ENCODE measurements at regions not wholly inside any gene's neighbourhood (a gene's known extent, or its start where the extent isn't known, plus 50 kb on each side); places are given as distances from the start of the nearest gene placed in this dataset.

- no peak for TF ChIP-seq CTCF (IDR thresholded peaks at IDR 0.05)
- DNase-seq (no peak), ATAC-seq (no peak)
Measured at GRCh38 chr18:54690198-54690597, 99.2 kb downstream of the DYNAP start.

GRCh38 chr18:54692463-54692862 is 101.4 kb downstream of the DYNAP start:
- no peaks in the 10 kb centered on the region for H3K36me3 ChIP-seq
- ATAC-seq (no peak), DNase-seq (no peak)
- no peak for TF ChIP-seq CTCF (IDR thresholded peaks at IDR 0.05)
- H3K27ac ChIP-seq, result no peak overlapping the region
- no peaks in the 10 kb centered on the region for H3K27me3 ChIP-seq
- no peaks in the 10 kb centered on the region for H3K9me3 ChIP-seq
- intact Hi-C loops (cut with DNase I), result no loop called here
- H3K4me1 ChIP-seq, result no peaks in the 10 kb centered on the region
- no peak overlapping the region for H3K4me3 ChIP-seq

More at GRCh38 chr18:54690198-54690597, 99.2 kb downstream of the DYNAP start:
- Histone ChIP-seq H3K36me3 (no peaks in the 10 kb centered on the region), H3K9me3 (no peaks in the 10 kb centered on the region), H3K4me1 (no peaks in the 10 kb centered on the region), H3K27me3 (no peaks in the 10 kb centered on the region), H3K27ac (no peak overlapping the region), H3K4me3 (no peak overlapping the region)
- intact Hi-C loops (cut with DNase I), result no loop called here

GRCh38 chr18:54696616-54697293 is 105.7 kb downstream of the DYNAP start:
- ATAC-seq, result no peak
- DNase-seq, result no peak
- no peak for TF ChIP-seq CTCF (IDR thresholded peaks at IDR 0.05)

GRCh38 chr18:54700580-54700979 is 109.5 kb downstream of the DYNAP start:
- no peaks in the 10 kb centered on the region for H3K4me1 ChIP-seq
- H3K4me3 ChIP-seq, result no peak overlapping the region
- DNase-seq, result no peak
- H3K27me3 ChIP-seq, result no peaks in the 10 kb centered on the region
- intact Hi-C loops (cut with DNase I), result no loop called here
- no peaks in the 10 kb centered on the region for H3K36me3 ChIP-seq
- H3K9me3 ChIP-seq, result no peaks in the 10 kb centered on the region
- ATAC-seq, result no peak
- TF ChIP-seq CTCF (IDR thresholded peaks at IDR 0.05), result no peak
- no peak overlapping the region for H3K27ac ChIP-seq

More at GRCh38 chr18:54696616-54697293, 105.7 kb downstream of the DYNAP start:
- no peaks in the 10 kb centered on the region for H3K4me1 ChIP-seq
- H3K27me3 ChIP-seq, result no peaks in the 10 kb centered on the region
- H3K36me3 ChIP-seq, result no peaks in the 10 kb centered on the region
- intact Hi-C loops (cut with DNase I), result no loop called here
- H3K9me3 ChIP-seq, result no peaks in the 10 kb centered on the region
- H3K27ac ChIP-seq, result no peak overlapping the region
- H3K4me3 ChIP-seq, result no peak overlapping the region

- no peaks in the 10 kb centered on the region for H3K4me1 ChIP-seq
- ATAC-seq (no peak), DNase-seq (no peak)
- no peak overlapping the region for H3K4me3 ChIP-seq
- no peaks in the 10 kb centered on the region for H3K9me3 ChIP-seq
- no peak for TF ChIP-seq CTCF (IDR thresholded peaks at IDR 0.05)
- H3K27me3 ChIP-seq, result no peaks in the 10 kb centered on the region
- intact Hi-C loops (cut with DNase I), result no loop called here
- no peaks in the 10 kb centered on the region for H3K36me3 ChIP-seq
- no peak overlapping the region for H3K27ac ChIP-seq
Measured at GRCh38 chr18:54702686-54703085, 111.6 kb downstream of the DYNAP start.
